Esophagus muscularis mucosa (tissue), 4 donors: ENCODE measurements at regions not wholly inside any gene's neighbourhood (a gene's known extent, or its start where the extent isn't known, plus 50 kb on each side); places are given as distances from the start of the nearest gene placed in this dataset.

Experiments
- EP300 ChIP-seq: sonication (generic); formaldehyde crosslinking; IDR thresholded peaks from one replicate; pipeline ENCODE4 v1.6.1; 2017; ENCODE audit warnings: antibody characterized with exemption
- POLR2A ChIP-seq: fragments of 450-650 bp; IDR thresholded peaks from one replicate; pipeline ENCODE4 v1.6.1; 2017; ENCODE audit warnings: antibody characterized with exemption, moderate library complexity, mild to moderate bottlenecking, low read depth
- TF ChIP-seq, protein P1 (sequence below), 3 experiments: fragments of 200-600 bp in 2 of 3; fragments of 450-650 bp in 1 of 3; sonication (generic) in 2 of 3; IDR thresholded peaks; one replicate each; pipeline ENCODE4 v1.5.1; 2017 to 2019; ENCODE audit warnings: antibody characterized with exemption in 3 of 3, mild to moderate bottlenecking in 2 of 3, moderate library complexity in 1 of 3

DNA sequence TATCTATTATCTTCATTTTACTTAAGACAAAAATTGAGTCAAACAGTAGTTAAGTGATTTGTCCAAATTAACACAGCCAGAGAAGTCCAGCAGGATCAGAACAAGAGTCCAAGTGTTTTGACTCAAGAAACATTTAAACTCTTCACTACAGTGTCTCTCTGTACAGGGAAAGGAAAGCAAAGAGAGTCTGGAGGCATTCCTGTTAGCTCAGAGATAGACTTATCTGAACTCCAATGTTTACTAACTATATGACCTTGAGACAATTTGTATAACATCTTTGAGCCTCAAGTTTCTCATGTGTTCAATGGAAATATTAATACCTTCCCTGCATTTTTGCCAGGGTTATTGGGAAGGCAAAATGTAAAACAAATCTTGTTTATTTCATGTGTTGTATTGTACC, 849.1 kb downstream of the DIPK2A start:
- TF ChIP-seq, protein P1, sequence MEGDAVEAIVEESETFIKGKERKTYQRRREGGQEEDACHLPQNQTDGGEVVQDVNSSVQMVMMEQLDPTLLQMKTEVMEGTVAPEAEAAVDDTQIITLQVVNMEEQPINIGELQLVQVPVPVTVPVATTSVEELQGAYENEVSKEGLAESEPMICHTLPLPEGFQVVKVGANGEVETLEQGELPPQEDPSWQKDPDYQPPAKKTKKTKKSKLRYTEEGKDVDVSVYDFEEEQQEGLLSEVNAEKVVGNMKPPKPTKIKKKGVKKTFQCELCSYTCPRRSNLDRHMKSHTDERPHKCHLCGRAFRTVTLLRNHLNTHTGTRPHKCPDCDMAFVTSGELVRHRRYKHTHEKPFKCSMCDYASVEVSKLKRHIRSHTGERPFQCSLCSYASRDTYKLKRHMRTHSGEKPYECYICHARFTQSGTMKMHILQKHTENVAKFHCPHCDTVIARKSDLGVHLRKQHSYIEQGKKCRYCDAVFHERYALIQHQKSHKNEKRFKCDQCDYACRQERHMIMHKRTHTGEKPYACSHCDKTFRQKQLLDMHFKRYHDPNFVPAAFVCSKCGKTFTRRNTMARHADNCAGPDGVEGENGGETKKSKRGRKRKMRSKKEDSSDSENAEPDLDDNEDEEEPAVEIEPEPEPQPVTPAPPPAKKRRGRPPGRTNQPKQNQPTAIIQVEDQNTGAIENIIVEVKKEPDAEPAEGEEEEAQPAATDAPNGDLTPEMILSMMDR (IDR thresholded peaks at IDR 0.05) = no peak
- TF ChIP-seq EP300 (no peak), POLR2A (no peak)
